Stimulated activated CD8-positive, alpha-beta memory T cell treated with anti-CD3 and anti-CD28 coated beads, Interleukin-15, amount 100 ng/mL, for 24 hours (primary cell): ENCODE measurements at regions not wholly inside any gene's neighbourhood (a gene's known extent, or its start where the extent isn't known, plus 50 kb on each side); places are given as distances from the start of the nearest gene placed in this dataset.
"Not testable (repeated sequence)": the region's sequence is repeated elsewhere in the genome, so short reads cannot be mapped to it uniquely, and the experiment has no call there.

ENCODE experiments used
- DNase-seq: peaks from one replicate; pipeline ENCODE4 v3.0.0-alpha.2; 2020; ENCODE audit warnings: low read depth

GRCh38 chr3:101138817-101139216 lies 145.6 kb upstream of the ABI3BP start:
- no peak for DNase-seq

GRCh38 chr3:101134331-101134730 lies 141.1 kb upstream of the ABI3BP start:
- no peak for DNase-seq

GRCh38 chr3:101133652-101134051 lies 140.4 kb upstream of the ABI3BP start:
- DNase-seq, result no peak

- DNase-seq, result not testable (repeated sequence)
These were observed 140.0 kb upstream of the ABI3BP start for GRCh38 chr3:101133197-101133596.

- no peak for DNase-seq
These were observed 138.5 kb upstream of the ABI3BP start for GRCh38 chr3:101131767-101132166.

GRCh38 chr3:101128786-101129185 lies 135.6 kb upstream of the ABI3BP start:
- no peak for DNase-seq

GRCh38 chr3:101128001-101128400 lies 134.8 kb upstream of the ABI3BP start:
- no peak for DNase-seq

GRCh38 chr3:101124125-101124524 lies 130.9 kb upstream of the ABI3BP start:
- DNase-seq, result no peak

- no peak for DNase-seq
These were observed 129.9 kb upstream of the ABI3BP start for GRCh38 chr3:101123081-101123480.

- no peak for DNase-seq
These were observed 129.5 kb upstream of the ABI3BP start for GRCh38 chr3:101122681-101123080.

GRCh38 chr3:101120039-101120438 lies 126.8 kb upstream of the ABI3BP start:
- DNase-seq, result no peak

GRCh38 chr3:101119535-101119934 lies 126.3 kb upstream of the ABI3BP start:
- DNase-seq, result no peak

GRCh38 chr3:101117980-101118379 lies 124.8 kb upstream of the ABI3BP start:
- DNase-seq, result no peak

- DNase-seq, result no peak
These were observed 124.2 kb upstream of the ABI3BP start for GRCh38 chr3:101117465-101117864.

- not testable (repeated sequence) for DNase-seq
These were observed 117.1 kb upstream of the ABI3BP start for GRCh38 chr3:101110295-101110694.

GRCh38 chr3:101104321-101104720 lies 111.1 kb upstream of the ABI3BP start:
- DNase-seq, result no peak

- no peak for DNase-seq
These were observed 109.6 kb upstream of the ABI3BP start for GRCh38 chr3:101102678-101103296.

GRCh38 chr3:101100361-101101009 lies 107.3 kb upstream of the ABI3BP start:
- no peak for DNase-seq

- no peak for DNase-seq
These were observed 106.6 kb upstream of the ABI3BP start for GRCh38 chr3:101099791-101100190.

GRCh38 chr3:101096444-101096843 lies 103.2 kb upstream of the ABI3BP start:
- DNase-seq, result no peak

GRCh38 chr3:101095693-101096430 lies 102.6 kb upstream of the ABI3BP start:
- no peak for DNase-seq

GRCh38 chr3:101091489-101091888 lies 98.3 kb upstream of the ABI3BP start:
- no peak for DNase-seq

- no peak for DNase-seq
These were observed 92.5 kb upstream of the ABI3BP start for GRCh38 chr3:101085752-101086151.
